Stimulated activated CD8-positive, alpha-beta memory T cell treated with anti-CD3 and anti-CD28 coated beads, Interleukin-2, amount 100 ng/mL, for 48 hours (primary cell): ENCODE measurements at regions not wholly inside any gene's neighbourhood (a gene's known extent, or its start where the extent isn't known, plus 50 kb on each side); places are given as distances from the start of the nearest gene placed in this dataset.

Experiments
- DNase-seq, 2 donors: peaks; one replicate each; pipeline ENCODE4 v3.0.0-alpha.2; 2020; ENCODE audit warnings: low read depth in 2 of 2

DNA sequence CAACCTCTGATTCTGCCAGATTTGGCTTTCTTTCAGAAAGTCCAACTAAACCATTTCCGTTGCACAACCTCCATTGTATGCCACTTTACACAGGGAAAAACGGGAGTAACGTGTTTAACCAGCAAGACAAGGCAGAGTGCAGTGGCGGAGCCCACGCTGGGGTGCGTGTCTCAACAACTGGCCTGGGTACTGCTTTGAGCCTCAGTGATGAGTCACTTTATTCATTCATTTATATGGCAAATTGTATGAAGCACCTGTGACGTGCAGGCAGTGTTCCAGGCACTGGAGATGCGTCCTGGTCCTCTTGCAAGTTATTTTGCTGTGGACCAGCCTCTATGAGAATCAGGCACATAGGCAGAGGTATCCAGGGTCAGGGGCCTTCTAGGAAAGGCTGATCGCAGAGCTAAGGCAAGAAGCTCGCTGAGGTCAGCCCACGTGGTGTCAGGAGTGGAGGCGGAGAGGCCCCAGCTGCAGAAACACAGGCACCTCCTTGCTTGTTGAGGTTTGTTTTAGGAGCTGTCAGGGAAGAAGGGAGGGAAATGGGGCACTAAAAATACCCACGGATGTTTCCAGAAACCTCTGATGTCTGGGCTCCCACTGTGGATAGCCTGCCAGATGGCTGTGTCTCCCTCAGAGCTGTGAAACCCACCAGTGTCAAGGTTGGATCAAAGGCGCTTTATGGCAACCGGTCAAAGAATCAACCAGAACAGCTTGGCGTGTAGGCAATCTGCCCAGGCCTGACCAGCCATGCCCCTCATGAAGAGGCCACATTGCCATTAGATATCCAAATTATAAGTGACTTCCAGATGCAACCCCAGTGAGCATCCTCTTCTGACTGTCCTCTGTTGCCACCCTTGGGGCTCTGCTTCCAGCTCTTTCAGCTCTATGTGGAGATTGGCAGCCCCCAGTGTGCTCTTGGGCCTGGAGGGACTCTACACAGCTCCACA lies 157.2 kb downstream of the CD83 start:
- DNase-seq: no peak

DNA sequence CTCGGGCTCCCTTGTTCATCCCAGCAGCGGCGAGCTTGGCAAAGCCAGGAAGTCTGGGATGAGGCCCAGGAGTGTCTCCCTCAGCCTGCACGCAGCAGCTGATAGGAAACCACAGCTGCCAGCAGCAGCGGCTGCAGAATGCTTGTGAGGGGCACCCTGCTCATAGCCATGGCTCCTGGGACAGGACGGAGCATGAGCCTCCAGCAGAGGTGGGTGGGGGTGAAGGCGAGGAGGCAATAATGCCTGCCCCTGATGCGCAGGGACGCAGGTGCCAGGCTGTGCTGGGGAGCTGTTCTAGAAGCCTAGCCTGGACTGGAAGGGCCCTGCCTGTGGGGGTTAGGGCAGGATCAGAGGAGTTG lies 157.9 kb downstream of the CD83 start:
- DNase-seq: no peak

DNA sequence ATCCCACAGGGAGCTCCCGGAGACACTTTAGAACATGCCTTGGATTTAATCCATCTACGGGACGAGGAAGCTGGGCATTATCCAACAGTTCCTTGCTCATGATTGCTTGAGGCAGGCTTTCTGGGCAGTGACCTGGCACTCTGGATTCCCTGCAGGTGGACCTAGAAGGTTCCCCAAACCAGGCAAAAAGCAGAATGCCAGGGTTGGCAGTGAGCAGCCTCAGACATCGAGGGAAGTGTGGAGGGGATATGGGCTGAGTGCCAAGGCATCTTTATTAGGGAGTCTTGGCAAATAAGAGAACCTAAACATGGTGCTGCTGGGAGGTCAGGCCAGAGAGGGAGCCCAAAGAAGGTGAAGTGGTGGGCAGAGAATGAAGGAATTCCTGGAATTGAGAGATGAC lies 158.5 kb downstream of the CD83 start:
- DNase-seq: no peak

DNA sequence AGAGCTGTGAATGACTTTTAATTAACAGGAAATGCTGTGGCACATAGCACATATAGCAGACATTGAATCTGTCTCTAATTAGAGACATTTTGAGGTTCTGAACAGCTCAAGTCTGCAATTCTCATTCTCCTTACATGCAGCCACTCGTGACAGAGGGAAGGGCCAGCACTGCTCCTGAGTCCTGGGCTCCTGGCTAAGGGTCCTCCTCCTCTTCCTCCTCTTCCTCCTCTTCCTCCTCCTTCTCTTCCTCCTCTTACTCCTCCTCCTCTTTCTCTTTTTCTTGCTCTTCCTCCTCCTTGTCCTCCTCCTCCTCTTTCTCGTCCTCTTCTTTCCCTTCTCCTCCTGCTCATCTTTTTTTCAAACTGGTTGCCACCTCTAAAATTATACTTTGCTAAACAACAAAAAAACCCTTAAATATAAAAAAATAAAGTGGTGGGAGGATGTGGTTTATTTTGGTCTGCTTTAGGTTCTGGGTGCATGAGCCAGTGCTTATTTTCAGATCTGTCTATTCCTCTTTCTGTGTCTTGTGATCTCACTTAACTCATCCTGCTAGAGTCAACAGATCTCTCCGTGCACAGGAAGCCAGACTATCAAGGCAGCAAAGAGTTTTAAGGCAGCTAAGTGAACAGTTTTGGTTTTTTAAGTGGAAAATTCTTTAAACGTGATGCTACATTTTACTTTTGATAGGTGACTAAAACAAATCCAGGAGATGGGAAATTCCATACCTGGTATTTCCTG lies 159.3 kb downstream of the CD83 start:
- DNase-seq: no peak

DNA sequence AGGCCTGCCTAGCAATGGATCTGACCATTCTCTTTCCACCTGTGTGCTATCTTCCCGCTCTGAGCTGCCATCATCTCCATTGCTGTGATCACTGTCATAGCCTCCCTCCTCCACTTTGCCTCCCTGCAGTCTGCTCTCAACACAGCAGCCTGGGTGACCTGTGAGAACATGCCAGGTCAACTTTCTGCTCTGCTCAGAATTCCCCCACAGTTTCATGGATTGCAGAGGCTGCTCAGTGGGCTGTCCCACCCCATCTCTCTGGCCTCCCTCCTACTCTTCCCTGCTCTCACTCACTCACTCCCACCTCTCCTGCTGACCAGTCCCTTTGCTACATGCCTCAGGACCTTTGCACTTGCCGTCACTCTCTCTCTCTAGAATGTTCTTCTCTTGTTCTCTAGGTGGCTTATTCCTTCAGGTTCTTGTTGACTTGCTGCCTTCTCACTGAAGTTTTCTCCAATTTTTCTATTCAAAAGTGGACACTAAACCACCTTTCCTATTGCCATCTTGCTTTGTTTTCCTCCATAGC lies 159.9 kb downstream of the CD83 start:
- no peak for DNase-seq

DNA sequence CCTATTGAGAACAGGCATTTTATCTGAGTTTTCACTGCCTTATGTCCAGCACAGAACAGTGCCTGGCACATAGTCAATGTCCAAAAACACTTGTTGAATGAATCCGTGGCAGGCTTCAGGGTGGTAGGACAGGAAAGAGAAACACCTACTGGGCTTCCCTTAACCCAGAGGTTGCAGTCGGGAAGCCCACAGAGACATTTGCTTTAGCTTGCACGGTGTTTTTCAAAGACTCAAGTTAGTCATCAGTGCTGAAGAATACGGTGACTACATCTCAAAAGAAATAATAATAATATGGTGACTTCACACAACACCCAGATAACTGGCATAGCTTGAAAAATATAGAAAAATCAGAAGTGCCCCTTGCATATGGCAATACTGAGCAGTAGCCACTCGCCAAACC lies 160.4 kb downstream of the CD83 start:
- no peak for DNase-seq

DNA sequence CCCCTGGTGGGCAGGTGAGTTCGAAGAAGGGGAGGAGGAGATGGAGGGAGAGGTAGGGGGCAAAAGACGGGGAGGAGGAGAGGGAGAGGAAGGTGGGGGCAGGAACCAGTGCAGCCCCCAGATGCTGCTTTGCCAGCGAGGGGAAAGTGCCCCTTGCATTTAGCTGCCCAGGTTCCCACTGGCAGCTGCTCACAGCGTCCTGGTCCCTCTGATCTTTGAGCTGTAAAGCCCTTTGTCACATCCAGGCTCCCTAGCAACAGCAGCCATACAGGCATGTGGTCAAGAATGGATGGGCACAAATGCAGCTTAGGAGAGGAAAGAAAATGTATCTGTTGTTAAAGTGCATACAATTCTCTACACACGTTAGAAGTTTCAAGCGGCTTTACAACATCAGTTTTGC lies 160.9 kb downstream of the CD83 start:
- no peak for DNase-seq

DNA sequence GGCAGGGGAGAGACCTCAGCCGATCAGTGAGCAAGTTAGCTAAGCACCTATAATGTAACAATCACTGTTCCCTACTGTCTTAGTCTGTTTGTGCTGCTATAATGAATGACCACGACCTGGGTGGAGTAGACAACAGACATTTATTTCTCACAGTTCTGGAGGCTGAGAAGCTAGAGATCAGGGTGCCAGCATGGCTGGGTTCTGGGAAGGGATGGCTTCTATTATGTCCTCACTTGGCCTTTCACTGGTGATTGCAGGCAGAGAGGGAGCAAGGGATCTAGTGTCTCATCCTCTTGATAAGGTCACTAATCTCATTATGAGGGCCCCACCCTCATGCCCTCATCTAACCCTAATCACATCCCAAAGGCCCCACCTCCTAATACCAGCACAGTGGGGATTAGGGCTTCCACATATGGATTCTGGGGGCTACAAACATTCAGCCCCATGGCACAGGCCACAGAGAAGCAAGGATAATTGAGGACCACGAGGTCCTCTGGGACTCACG lies 162.5 kb downstream of the CD83 start:
- DNase-seq: no peak

DNA sequence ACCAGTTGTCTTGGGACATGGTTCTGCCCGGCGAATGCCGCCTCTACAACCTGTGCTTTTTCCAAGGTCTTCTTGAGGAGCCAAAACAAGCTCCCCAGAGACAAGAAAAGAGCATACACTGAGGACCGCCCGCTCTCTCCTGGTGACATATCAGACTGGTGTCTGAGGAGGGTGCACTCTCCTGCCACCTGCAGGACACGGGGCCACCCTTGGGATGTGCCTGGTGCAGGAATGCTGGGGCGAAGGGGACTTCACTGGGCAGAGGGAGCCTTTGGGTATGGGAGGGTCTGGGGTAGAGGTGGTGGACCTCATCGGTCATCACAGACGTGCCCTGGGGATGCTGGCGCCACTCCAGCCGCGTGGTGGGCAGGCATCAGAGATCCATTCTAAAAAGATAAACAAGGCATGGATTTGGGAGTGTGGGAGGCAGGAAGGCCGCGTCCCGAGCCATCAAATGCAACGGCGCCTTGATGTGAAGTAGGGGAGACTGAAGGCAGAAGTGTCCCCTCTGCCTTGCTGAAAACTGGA lies 163.3 kb downstream of the CD83 start:
- no peak for DNase-seq

DNA sequence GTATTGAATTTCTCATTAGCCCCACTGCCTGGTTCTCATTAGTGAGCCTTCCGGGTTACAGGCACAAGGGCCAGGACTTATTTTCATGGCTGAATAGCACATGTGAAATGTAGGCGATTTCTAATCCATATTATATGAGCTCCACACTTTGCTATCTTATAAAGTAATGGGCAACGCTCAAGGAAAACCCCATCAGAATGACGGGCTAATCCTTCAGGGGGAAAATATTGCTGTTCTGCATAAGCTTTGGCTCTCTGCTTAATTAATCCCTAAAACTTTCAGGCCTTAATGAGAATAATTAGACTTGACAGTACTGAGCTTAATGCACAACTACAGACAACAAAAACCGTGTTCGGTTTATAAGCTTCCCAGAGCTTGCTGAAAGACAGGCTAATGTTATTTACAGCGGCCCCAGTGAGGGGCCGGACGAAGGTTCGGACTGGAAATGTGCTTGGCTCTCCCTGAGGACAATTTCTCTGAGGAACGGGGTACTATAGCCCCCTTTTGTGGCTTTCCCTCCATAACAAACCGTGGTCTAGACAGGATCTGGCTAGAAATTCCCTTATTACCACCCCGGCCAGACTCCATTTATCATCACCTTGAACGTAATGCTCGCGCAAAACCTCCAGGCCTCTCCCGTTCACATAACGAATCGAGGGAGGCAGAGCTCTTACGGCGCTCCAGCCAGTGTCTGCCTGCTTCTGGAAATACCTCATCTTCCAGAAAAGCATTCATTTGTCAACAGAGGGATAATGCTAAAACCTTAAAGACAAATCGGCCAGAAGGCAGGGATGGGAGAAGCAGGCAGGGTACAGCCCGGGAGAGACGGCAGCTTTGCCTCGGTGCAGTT lies 164.5 kb downstream of the CD83 start:
- no peak for DNase-seq

DNA sequence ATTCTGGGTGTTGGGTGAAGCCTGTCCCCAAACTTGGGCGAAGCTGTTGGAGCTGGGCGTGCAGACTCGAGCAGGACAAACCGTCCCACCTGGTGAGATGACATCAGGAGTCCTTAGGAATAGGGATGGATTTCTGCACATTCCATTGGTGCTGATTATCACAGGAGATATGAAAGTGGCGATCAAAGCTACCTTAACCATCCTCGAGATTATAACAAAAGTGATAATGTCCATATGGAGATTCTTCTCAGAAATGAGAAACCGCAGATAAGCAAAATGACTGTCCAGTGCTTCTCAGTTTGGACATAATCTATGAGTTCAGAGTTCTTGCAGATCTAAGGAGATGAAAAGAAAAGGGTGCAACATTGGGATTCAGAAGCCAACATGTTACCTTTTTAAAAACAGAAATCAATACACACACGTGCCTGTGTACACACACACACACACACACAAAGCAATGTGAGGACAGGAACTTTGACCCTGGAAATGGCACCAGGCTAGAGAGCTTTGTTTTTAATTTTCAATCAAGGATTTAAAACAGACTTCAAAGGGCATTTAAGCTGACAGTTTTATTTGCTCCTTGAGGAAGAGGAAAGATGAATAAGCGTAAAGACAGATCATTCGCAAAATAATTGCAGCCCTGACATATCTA lies 165.4 kb downstream of the CD83 start:
- DNase-seq: no peak

DNA sequence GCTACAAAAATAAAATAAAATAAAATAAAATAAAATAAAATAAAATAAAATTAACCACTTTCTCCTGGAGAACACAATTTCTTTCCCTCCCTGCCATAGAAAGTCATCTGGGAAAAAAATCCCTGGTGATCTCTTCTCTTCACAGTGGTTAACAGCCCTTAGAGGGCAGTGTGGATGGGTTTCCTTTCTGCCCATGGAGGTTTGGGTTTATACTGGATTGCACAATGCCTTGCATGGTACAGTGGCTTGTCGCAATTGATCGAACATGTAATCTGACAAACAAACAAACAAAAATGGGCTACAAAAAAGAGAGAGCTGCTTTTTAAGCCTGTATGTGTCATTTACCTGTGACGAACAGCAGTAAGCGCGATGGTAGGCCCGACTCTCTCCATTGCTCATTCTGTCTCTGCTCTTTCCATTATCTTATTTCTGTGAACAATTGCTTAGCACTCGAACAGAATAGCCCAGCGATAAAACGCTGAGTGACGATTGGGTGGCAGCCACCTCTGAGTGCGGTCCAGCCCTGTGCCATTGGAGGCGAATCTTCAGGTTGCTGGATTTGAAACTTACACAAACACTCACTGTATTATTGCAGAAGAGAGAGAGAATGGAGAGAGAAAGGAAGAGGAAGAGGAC lies 166.1 kb downstream of the CD83 start:
- no peak for DNase-seq

DNA sequence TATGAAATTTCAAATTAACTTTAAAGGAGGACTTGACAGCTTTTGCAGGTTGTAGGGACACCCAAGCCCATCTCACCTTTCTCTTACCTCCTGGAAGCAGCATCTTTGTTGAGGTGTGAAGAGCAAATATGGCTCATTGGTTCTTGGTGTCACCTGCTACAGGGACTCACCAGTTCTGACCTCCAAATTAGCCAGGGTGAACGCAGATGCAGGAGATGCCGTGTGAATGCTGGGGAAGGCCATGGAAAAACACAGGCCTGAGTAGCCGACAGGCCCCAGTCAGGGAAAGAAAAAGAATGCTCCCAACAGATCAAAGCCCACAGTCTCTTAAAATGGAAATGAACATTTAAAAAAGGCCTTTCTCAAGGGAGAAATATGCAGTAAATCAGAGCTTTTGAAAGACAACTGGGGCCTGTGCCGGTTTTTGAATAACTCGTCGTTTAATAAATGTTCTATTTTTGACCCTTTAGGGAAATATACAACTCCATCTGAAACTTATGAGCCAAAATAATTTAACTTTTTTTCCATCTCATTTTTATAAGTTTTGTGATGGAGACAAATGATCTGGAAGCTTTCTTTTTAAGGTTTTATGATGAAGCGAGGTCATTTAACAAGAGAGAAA lies 167.5 kb downstream of the CD83 start:
- DNase-seq: no peak

DNA sequence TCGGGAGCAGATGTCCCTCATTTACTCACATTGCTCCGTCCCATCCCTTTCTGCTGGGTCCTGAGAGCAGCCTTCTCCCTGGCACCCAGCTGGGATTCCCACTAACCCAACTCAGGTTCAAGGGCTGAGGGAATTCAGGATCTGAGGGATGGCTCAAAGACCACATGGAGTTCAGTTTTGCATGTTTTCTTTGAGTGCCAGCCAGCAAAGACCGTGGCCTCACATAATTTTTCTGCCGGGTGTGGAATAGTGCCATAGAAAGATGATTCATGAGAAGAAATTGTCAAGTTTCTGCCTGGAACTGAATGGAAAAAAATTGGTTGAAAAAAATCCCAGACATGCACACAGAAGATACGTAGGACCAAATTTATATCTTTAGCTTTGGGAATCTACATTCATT lies 168.6 kb downstream of the CD83 start:
- DNase-seq: no peak

DNA sequence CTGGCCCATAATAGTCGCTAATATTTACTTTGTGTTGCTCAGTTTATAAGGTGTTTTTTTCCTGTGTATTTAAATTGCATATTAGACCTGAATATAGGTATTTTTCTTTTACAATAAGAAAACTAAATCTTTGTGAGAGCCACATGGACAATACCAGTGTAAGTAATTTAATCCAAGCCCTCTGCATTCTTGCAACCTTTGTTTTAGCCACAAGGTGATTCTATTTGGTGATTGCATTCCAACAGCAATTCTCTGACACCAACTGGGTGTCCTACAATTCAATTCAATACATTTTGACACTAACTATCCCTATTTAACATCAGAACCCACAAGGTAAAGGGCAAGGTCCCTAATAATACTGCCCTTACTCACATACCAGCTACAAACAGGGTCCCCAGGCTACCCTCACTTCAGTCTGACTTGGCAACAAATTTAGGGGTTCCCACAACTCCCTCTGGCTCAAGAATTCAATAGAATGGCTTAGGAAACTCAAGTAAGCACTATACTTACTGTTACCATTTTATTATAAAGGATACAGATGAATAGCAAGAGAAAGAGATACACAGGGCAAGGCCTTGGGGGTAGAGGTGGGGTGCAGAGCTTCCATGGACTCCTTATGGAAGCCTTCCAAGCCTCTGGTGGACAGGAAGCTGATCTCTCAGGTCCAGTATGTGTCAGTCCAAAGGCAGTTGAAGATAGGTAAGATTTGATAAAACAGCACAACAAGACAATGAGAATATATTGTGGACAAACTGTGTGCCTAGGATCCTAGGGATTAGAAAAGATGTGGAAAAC lies 169.3 kb downstream of the CD83 start:
- no peak for DNase-seq

DNA sequence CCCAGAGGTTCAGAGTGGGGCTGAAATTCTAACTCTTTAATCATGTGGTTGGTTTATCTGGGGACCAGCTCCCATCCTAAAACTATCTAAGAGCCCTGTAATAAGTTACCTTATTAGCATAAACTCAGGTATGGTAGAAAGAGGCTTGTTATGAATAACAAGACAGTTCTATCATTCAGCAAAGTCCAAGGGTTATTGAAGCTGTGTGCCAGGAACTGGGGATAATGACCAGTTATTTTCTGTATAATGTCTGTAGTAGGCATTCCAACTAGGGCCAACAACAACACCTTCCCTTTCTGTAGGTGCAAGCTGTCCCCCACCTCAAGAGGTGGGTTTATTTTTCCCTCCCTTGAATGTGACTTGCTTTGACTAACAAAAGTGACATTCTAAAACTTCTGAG lies 170.1 kb downstream of the CD83 start:
- no peak for DNase-seq

DNA sequence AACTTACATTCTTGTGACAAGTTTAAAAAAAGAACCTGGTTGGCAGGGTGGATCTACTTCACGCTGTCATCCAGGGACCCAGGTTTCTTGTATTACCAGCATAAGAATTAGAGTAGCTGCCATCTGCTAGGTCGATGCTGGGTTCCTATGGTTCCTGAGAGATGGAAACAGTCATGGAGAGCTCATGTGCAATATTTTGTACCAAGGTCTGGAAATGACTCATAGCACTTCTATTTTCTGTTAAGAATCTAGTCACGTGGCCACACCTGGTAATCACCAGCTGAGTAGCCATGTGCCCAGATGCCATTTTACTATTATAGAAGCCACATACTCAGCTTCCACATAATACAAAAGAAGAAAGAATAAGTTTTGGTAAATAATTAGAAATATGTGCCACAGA lies 171.3 kb downstream of the CD83 start:
- DNase-seq: no peak

DNA sequence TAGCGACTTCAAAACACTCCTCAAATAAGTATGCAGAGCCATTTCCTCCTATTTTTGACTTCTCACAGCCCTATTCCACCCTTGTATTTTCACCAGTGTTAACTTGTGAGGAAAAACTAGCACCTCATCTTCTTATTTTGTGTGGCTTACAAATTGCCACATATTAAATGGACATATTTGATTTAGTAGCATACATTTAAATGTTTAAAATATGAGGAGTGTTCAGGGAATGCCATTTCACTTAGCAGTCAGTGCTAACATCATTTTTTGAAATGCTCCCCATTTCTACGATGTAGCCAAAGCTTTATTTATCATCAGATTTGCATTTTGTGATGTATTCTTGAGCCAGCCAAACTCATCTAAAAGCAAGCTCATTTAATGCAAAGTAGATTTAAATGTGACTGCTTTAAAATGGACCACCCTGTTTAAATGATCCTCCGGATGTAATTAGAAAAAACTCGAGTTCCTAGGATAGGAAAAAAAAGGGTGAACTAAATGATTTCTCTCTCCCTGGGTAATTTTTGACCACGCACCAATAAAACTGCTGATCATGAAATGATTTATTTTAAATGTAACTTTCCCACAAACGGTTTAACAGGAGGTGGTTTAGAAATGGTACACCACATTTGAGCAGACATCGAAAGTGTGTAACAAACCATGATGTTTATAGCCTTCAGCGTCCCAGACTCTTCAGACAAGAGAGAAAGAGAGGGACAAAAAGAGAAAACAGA lies 172.6 kb downstream of the CD83 start:
- no peak for DNase-seq
